OCI-LY7 (cell line): ENCODE measurements at regions not wholly inside any gene's neighbourhood (a gene's known extent, or its start where the extent isn't known, plus 50 kb on each side); places are given as distances from the start of the nearest gene placed in this dataset.
"Not testable (repeated sequence)": the region's sequence is repeated elsewhere in the genome, so short reads cannot be mapped to it uniquely, and the experiment has no call there.

Experiments
- CTCF ChIP-seq: fragments of 200-600 bp; sonication (generic); conservative IDR thresholded peaks from 2 replicates; pipeline ENCODE4 v1.5.1; 2014; ENCODE audit warnings: mild to moderate bottlenecking, antibody characterized with exemption, low read length, moderate library complexity, mixed read lengths
- EZH2phosphoT487 ChIP-seq: fragments of 200-600 bp; sonication (generic); IDR thresholded peaks from 2 replicates; pipeline ENCODE4 v1.6.1; 2018; ENCODE audit warnings: low read depth, borderline replicate concordance, mild to moderate bottlenecking, mixed run types, antibody characterized with exemption, low read length, moderate library complexity, mixed read lengths

GRCh38 chr3:115213052-115213451, 66.0 kb upstream of the ZBTB20 start:
- not testable (repeated sequence) for TF ChIP-seq CTCF, EZH2phosphoT487
